HCT116 (cell line): ENCODE measurements at regions not wholly inside any gene's neighbourhood (a gene's known extent, or its start where the extent isn't known, plus 50 kb on each side); places are given as distances from the start of the nearest gene placed in this dataset.

ENCODE experiments used
- ATAC-seq: fragments of 200-7000 bp; cut with Tn5 transposase; 2 replicates; pipeline ENCODE4 v1.9.1; 2020; ENCODE audit warnings: mild to moderate bottlenecking, moderate library complexity
- BruUV-seq: library from RNA; stranded (reverse); fragments of 400-500 nt; replicated peaks from 2 replicates; lab custom pipeline; 2021; lab: Mats Ljungman, UMichigan
- CTCF ChIA-PET: fragments of 300-600 bp; sonication (Branson Sonifier 250); formaldehyde crosslinking; loops from one replicate; lab custom pipeline; 2021; ENCODE audit warnings: antibody characterized with exemption; lab: Charles Lee
- POLR2A ChIA-PET: fragments of 300-600, 350-600 bp; sonication (Branson Sonifier 250); formaldehyde crosslinking; loops from one replicate; lab custom pipeline; 2021; ENCODE audit warnings: antibody characterized with exemption; lab: Charles Lee
- RAD21 ChIA-PET, 2 experiments: fragments of 300-600 bp; sonication (Branson Sonifier 250); formaldehyde crosslinking; loops; one replicate each; lab custom pipeline; 2023; ENCODE audit warnings: low total read pairs in 2 of 2; ENCODE audit not compliant: uncharacterized antibody in 2 of 2, unreplicated experiment in 2 of 2, low non-redundant PET in 1 of 2; lab: Charles Lee
- DNase-seq: peaks from one replicate; pipeline ENCODE4 v3.0.0-alpha.2; 2010; ENCODE audit warnings: low read depth, low spot score
- H2AFZ ChIP-seq: fragments of 200-600 bp; shearing (Covaris generic), sonication (generic); 2 replicates; pipeline ENCODE4 v1.6.1; 2017; ENCODE audit warnings: low read depth, mixed run types, mixed read lengths, antibody characterized with exemption, low read length; ENCODE audit not compliant: poor library complexity, severe bottlenecking
- H3K27ac ChIP-seq: 2 replicates; pipeline ENCODE4 v1.5.1; 2012; ENCODE audit warnings: low read depth, low read length
- H3K27me3 ChIP-seq: fragments of 200-600 bp; sonication (generic); 2 replicates; pipeline ENCODE4 v1.6.1; 2016; ENCODE audit warnings: mixed run types, low read length, mixed read lengths; ENCODE audit not compliant: insufficient read depth
- H3K36me3 ChIP-seq, 2 experiments: fragments of 200-500 bp in 1 of 2; fragments of 200-600 bp in 1 of 2; sonication (Bioruptor generic) in 1 of 2; sonication (generic) in 1 of 2; 2 replicates each; pipeline versions ENCODE4 v1.5.1 to v1.6.1; 2014 to 2016; ENCODE audit warnings: low read length in 2 of 2, inconsistent platforms in 1 of 2, mixed read lengths in 1 of 2, mixed run types in 1 of 2; ENCODE audit not compliant: insufficient read depth in 2 of 2, control insufficient read depth in 1 of 2
- H3K4me1 ChIP-seq, 2 experiments: fragments of 200-600 bp in 1 of 2; sonication (generic) in 1 of 2; 2 replicates each; pipeline versions ENCODE4 v1.5.1 to v1.6.1; 2012 to 2017; ENCODE audit warnings: low read length in 2 of 2, inconsistent platforms in 1 of 2, mild to moderate bottlenecking in 1 of 2, mixed read lengths in 1 of 2, mixed run types in 1 of 2, moderate library complexity in 1 of 2; ENCODE audit not compliant: insufficient read depth in 2 of 2, control insufficient read depth in 1 of 2
- H3K4me2 ChIP-seq: fragments of 200-600 bp; sonication (generic); 2 replicates; pipeline ENCODE4 v1.6.1; 2017; ENCODE audit warnings: mixed run types, low read length, mixed read lengths
- H3K4me3 ChIP-seq, 2 experiments: fragments of 200-600 bp in 1 of 2; sonication (generic) in 1 of 2; replicated peaks in 1 of 2; 2 replicates each; pipeline ENCODE4 v1.5.1; 2011 to 2016; ENCODE audit warnings: low read length in 2 of 2, control low read depth in 1 of 2, low read depth in 1 of 2, mild to moderate bottlenecking in 1 of 2, mixed read lengths in 1 of 2, mixed run types in 1 of 2
- H3K79me2 ChIP-seq: fragments of 200-600 bp; sonication (generic); 2 replicates; pipeline ENCODE4 v1.6.1; 2017; ENCODE audit warnings: mild to moderate bottlenecking, mixed run types, low read length, moderate library complexity, mixed read lengths; ENCODE audit not compliant: insufficient read depth
- H3K9ac ChIP-seq: fragments of 200-600 bp; sonication (generic); 2 replicates; pipeline ENCODE4 v1.6.1; 2016; ENCODE audit warnings: low read length, mixed read lengths
- H3K9me2 ChIP-seq: fragments of 200-600 bp; sonication (generic), shearing (Covaris generic); 2 replicates; pipeline ENCODE4 v1.6.1; 2017; ENCODE audit warnings: mixed run types, mild to moderate bottlenecking, moderate library complexity; ENCODE audit not compliant: insufficient read depth
- H3K9me3 ChIP-seq, 2 experiments: fragments of 200-500 bp in 1 of 2; fragments of 200-600 bp in 1 of 2; sonication (Bioruptor generic) in 1 of 2; sonication (generic) in 1 of 2; 2 replicates each; pipeline ENCODE4 v1.6.1; 2014 to 2017; ENCODE audit warnings: low read length in 2 of 2, mixed read lengths in 2 of 2, inconsistent platforms in 1 of 2, low read depth in 1 of 2, mild to moderate bottlenecking in 1 of 2, mixed run types in 1 of 2, moderate library complexity in 1 of 2; ENCODE audit not compliant: control insufficient read depth in 1 of 2, insufficient read depth in 1 of 2
- H4K20me1 ChIP-seq: fragments of 200-600 bp; sonication (generic), shearing (Covaris generic); 2 replicates; pipeline ENCODE4 v1.6.1; 2017; ENCODE audit warnings: mixed run types, mild to moderate bottlenecking, moderate library complexity; ENCODE audit not compliant: insufficient read depth
- CBX3 ChIP-seq: IDR thresholded peaks from 2 replicates; pipeline ENCODE4 v1.6.1; 2012; ENCODE audit warnings: low read depth
- EZH2 ChIP-seq: fragments of 200-600 bp; sonication (generic); IDR thresholded peaks from 2 replicates; pipeline ENCODE4 v1.6.1; 2017; ENCODE audit warnings: antibody characterized with exemption, mixed run types
- EZH2phosphoT487 ChIP-seq: fragments of 200-600 bp; IDR thresholded peaks from 2 replicates; pipeline ENCODE4 v1.6.1; 2018; ENCODE audit warnings: antibody characterized with exemption, borderline replicate concordance
- FOSL1 ChIP-seq: IDR thresholded peaks from 2 replicates; pipeline ENCODE4 v1.6.1; 2012; ENCODE audit warnings: low read depth
- JUND ChIP-seq: IDR thresholded peaks from 2 replicates; pipeline ENCODE4 v1.6.1; 2012
- POLR2AphosphoS5 ChIP-seq: IDR thresholded peaks from 2 replicates; pipeline ENCODE4 v1.6.1; 2011; ENCODE audit warnings: mild to moderate bottlenecking, low read depth, low read length, moderate library complexity
- RAD21 ChIP-seq: IDR thresholded peaks from 2 replicates; pipeline ENCODE4 v1.6.1; 2012; ENCODE audit warnings: low read depth, mild to moderate bottlenecking
- SIN3A ChIP-seq: IDR thresholded peaks from 2 replicates; pipeline ENCODE4 v1.6.1; 2012; ENCODE audit warnings: low read depth
- SRF ChIP-seq: IDR thresholded peaks from 2 replicates; pipeline ENCODE4 v1.6.1; 2012; ENCODE audit warnings: low read depth
- ZNF274 ChIP-seq: fragments of 200-500 bp; sonication (Bioruptor generic); IDR thresholded peaks from 2 replicates; pipeline ENCODE4 v1.6.1; 2014; ENCODE audit warnings: mild to moderate bottlenecking, low read depth, low read length, inconsistent platforms
- intact Hi-C: fragments of 100-400 bp; cut with micrococcal nuclease; formaldehyde crosslinking; loops from 2 replicates; pipeline ENCODE4 v1.10.0; 2022
- TF ChIP-seq, protein P1 (sequence below), 3 experiments: fragments of 200-600 bp in 1 of 3; sonication (generic) in 1 of 3; IDR thresholded peaks in 2 of 3; conservative IDR thresholded peaks in 1 of 3; 2 replicates each; pipeline ENCODE4 v1.5.1; 2012 to 2017; ENCODE audit warnings: low read depth in 2 of 3, low read length in 2 of 3, antibody characterized with exemption in 1 of 3, borderline replicate concordance in 1 of 3, control low read depth in 1 of 3, mild to moderate bottlenecking in 1 of 3, mixed read lengths in 1 of 3, mixed run types in 1 of 3, moderate library complexity in 1 of 3; ENCODE audit not compliant: insufficient read depth in 1 of 3
- TF ChIP-seq, protein P2 (sequence below): IDR thresholded peaks from 2 replicates; pipeline ENCODE4 v1.6.1; 2012
- TF ChIP-seq, protein P3 (sequence below): IDR thresholded peaks from 2 replicates; pipeline ENCODE4 v1.6.1; 2012

DNA sequence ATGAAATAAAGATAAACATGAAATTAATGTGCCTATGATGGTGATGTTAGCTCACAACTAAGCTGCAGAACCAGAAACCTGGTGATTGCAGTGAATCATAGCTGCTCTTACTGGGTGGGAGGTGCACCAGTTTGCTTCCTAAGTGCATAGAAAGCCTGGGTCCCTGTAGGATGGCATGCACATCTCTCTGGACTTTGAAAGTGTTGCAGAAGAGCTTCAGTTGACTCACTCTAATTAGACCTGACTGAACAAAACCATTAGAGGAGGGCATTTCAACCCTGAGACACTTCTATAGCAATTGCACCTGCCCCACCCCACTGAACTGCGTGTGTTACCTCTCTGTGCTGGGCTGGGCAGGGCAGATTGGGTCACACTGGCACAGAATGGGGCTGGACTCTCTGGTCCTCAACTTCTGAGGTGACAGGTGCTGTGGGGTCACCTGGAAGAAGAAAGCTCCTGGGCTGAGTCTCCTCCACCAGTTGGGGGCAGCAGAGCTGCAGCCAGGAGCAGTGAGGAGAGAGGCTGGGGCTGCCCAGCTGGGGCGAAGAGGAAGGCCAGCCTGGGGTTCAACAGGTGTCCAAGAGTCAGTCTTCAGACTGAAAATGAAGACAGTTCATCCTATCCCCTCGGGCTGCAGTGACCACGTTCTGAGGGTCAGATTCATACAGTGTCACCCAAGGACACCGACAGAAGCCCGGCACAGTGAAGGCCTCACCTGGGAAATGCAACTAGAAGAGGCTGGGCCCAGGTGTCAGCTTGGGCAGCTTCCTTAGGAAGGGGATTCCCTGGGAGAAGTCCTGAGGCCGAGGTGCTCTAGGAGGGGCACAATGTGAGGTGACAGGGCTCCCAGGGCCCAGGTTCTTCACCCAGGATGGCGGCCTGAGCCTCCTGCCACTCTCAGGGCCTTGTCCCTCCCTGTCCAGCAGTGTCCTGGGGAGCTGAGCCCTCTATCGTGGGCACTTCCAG lies 58.1 kb downstream of the GGTLC2 start:
- no peak overlapping the region for H2AFZ ChIP-seq
- no TSS peak for BruUV-seq
- no peak overlapping the region for H3K4me3 ChIP-seq
- H4K20me1 ChIP-seq: no peaks in the 10 kb centered on the region
- TF ChIP-seq, protein P1, sequence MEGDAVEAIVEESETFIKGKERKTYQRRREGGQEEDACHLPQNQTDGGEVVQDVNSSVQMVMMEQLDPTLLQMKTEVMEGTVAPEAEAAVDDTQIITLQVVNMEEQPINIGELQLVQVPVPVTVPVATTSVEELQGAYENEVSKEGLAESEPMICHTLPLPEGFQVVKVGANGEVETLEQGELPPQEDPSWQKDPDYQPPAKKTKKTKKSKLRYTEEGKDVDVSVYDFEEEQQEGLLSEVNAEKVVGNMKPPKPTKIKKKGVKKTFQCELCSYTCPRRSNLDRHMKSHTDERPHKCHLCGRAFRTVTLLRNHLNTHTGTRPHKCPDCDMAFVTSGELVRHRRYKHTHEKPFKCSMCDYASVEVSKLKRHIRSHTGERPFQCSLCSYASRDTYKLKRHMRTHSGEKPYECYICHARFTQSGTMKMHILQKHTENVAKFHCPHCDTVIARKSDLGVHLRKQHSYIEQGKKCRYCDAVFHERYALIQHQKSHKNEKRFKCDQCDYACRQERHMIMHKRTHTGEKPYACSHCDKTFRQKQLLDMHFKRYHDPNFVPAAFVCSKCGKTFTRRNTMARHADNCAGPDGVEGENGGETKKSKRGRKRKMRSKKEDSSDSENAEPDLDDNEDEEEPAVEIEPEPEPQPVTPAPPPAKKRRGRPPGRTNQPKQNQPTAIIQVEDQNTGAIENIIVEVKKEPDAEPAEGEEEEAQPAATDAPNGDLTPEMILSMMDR (IDR thresholded peaks at IDR 0.05 in 2 of 3, conservative IDR thresholded peaks at IDR 0.05 in 1 of 3; ENCODE audit: borderline replicate concordance in 1 of 3, insufficient read depth in 1 of 3, low read depth in 2 of 3, low read length in 2 of 3): peak; percentile 11 to 66 (median 49); a peak in 4 of 6 replicates
- TF ChIP-seq RAD21 (peak; percentile 35; the same call in 1 of the 2 replicates), SIN3A (no peak), JUND (no peak)
- intact Hi-C loops: no loop called here
- H3K4me2 ChIP-seq: no peak overlapping the region
- no peaks in the 10 kb centered on the region for H3K9me3 ChIP-seq
- no peak for DNase-seq
- ChIA-PET RAD21 (no interaction called here), POLR2A (no interaction called here), CTCF (interaction anchor here (0.5 to 2.3 kb wide), 18 partner anchors 7 to 917 kb away, joined by 3 to 14 read pairs (median 4); no protein-coding TSS in a partner anchor)
- no peak overlapping the region for H3K27ac ChIP-seq
- H3K79me2 ChIP-seq: no peaks in the 10 kb centered on the region
- no peaks in the 10 kb centered on the region for H3K9me2 ChIP-seq
- H3K27me3 ChIP-seq: no peaks in the 10 kb centered on the region
- peak; percentile 88 for ATAC-seq
- no peaks in the 10 kb centered on the region for H3K36me3 ChIP-seq
- no peak overlapping the region for H3K9ac ChIP-seq
- no peaks in the 10 kb centered on the region for H3K4me1 ChIP-seq

DNA sequence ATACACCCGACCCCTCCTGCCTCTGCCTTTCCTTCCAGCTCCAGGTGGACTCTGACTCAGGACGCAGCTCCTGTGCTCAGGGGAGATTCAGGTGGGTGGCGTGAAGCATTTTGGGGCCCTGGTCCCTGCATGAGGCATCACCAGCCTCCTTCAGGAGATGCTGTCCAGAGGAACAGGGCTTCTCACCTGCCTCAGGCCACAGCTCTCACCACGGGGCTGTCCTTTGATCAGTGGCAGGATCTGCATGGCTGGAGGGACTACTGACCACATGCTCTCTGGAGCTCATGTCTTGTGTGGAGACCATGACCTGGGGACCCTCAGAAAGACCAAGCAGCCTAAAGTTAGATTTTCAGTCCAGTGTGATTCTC lies 58.8 kb downstream of the GGTLC2 start:
- Histone ChIP-seq H3K4me3 (no peak overlapping the region), H3K4me2 (no peak overlapping the region), H3K27me3 (no peaks in the 10 kb centered on the region), H3K4me1 (no peaks in the 10 kb centered on the region), H3K9ac (no peak overlapping the region), H3K27ac (no peak overlapping the region), H3K79me2 (no peaks in the 10 kb centered on the region), H3K36me3 (no peaks in the 10 kb centered on the region), H3K9me2 (no peaks in the 10 kb centered on the region), H2AFZ (no peak overlapping the region), H3K9me3 (no peaks in the 10 kb centered on the region), H4K20me1 (no peaks in the 10 kb centered on the region)
- BruUV-seq: no TSS peak
- ATAC-seq (no peak), DNase-seq (no peak)
- CTCF ChIA-PET: interaction anchor here (0.6 to 2.3 kb wide), 11 partner anchors 9 to 235 kb away, joined by 3 to 14 read pairs (median 7); no protein-coding TSS in a partner anchor
- intact Hi-C loops: no loop called here
- RAD21 ChIA-PET: no interaction called here
- POLR2A ChIA-PET: no interaction called here
- TF ChIP-seq, protein P2, sequence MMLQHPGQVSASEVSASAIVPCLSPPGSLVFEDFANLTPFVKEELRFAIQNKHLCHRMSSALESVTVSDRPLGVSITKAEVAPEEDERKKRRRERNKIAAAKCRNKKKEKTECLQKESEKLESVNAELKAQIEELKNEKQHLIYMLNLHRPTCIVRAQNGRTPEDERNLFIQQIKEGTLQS: no peak
- TF ChIP-seq, protein P1 (IDR thresholded peaks at IDR 0.05 in 2 of 3, conservative IDR thresholded peaks at IDR 0.05 in 1 of 3; ENCODE audit: borderline replicate concordance in 1 of 3, insufficient read depth in 1 of 3, low read depth in 2 of 3, low read length in 2 of 3): no peak
- TF ChIP-seq SRF (no peak), FOSL1 (no peak), RAD21 (no peak), EZH2phosphoT487 (no peak), EZH2 (no peak), ZNF274 (no peak), CBX3 (no peak), SIN3A (no peak), JUND (no peak), POLR2AphosphoS5 (no peak)
- TF ChIP-seq, protein P3, sequence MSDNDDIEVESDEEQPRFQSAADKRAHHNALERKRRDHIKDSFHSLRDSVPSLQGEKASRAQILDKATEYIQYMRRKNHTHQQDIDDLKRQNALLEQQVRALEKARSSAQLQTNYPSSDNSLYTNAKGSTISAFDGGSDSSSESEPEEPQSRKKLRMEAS: no peak
